ENCODE measurements at regions not wholly inside any gene's neighbourhood (a gene's known extent, or its start where the extent isn't known, plus 50 kb on each side); places are given as distances from the start of the nearest gene placed in this dataset.

DNA sequence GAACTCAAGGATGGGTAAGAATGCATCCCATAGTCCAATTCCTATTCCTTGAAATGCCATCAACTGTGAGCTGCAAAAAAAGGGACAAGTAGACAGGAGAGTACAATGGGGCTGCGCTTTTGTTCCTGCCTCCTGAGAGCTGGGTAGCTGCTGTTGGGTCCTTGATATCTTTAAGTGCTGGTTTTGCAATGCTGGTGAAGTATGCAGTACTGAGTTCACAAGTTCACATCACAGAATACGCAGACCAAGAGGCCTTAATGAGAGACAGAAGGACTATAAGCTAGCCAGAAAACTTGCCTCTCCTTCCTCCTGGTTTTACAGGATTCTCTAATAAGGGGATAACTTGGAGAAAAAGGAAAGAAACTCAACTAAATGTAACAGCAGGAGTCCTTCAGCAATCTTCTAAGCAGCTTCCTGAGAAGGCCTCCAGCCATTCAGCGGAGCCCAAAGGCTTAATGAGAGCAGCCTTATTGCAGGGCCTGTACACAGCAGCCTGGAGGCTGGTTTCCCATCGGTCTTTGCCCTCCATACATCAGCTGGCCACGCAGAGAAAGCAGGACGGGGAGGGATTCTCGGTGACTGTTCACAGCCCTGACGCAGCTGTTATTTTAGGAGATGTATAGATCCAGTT, 293.1 kb downstream of the CDCA7 start:
- DNase-seq (ENCODE audit: low read depth), result peak; percentile 87

DNA sequence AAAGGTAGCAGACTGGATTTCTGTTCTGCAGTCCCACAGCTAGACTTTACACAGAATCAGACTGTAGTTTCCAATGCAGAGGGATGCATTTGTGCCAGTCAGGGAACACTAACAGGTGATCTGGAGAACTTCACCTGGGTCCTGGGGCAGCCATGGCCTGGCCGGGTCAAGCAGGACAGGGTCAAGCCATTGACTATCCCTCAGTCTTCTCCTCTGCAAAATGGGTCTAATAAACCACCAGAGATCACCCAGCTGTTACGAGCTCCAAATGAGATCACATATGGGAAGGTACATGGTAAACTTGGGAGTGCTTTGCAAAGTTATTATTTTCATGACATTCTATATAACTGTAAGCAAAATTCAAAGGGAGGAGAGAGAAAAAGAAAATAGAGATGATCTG, 294.1 kb downstream of the CDCA7 start:
- no peak for DNase-seq (ENCODE audit: low read depth)

DNA sequence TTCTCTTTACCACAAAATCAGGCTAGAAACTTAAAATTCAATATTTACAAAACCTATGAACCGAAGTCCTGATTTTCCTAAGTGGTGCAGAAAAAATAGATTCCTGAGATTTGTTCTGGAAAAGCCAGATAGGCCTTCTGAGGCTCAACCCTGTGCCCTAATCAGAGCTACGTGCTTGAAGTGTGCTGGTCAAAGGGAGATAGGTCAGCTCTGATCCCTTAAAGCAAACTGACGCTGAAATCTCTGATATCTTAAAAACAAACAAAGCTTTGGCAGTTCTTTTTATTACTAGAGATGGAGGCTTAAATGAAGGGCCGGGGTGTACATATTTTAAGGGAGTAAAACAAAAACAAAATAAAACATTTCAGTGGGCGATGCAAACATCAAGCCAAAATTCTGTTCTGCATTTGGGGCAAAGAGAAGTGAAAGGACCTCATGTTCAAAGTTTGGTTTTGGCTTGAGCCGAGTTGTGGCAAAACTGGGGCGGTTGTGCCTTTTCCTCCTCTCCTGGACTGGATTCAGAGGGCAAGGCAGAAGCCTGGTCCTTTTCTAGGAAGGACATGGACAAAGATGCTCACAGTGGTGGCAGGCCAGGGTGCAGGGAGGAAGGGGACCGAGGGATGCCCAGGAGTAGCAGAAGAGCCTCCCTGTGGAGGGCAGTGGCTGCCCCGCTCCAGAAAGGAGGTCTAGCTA, 295.0 kb downstream of the CDCA7 start:
- no peak for DNase-seq (ENCODE audit: low read depth)

DNA sequence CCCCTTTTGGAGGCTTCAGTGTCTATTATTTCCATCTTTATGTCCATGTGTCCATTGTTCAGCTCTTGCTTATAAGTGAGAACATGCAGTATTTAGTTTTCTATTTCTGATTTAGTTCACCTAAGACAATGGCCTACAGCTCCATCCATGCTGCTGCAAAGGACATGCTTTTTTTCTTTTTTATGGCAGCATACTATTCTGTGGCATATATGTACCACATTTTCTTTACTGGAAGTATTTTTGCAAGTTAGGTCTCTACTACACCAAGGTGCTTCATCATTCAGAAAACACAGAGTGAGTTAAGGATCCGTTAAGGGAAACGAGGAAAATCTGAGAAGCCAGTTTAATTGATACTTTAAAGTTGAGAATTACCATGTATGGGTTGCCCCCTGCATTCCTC, 297.2 kb downstream of the CDCA7 start:
- DNase-seq (ENCODE audit: low read depth), result no peak

DNA sequence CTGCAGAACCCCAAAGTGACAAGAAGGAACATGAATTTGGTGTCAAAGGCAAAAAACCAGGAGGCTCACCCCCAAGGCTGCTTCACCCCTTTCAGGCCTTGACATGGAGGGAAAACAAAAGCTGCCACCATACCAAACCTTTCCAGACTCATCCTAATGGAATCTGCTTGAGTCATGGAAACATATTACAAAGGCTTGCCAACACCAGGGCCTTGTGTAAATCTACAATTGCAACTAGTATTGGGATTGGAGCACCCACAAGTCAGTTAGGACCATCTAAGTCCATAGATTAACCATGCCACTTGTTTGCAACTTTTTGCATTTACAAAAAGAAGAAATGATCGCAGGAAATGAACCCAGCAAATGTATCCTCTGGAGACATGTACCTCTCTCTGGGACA, 297.6 kb downstream of the CDCA7 start:
- DNase-seq (ENCODE audit: low read depth), result peak; percentile 90

DNA sequence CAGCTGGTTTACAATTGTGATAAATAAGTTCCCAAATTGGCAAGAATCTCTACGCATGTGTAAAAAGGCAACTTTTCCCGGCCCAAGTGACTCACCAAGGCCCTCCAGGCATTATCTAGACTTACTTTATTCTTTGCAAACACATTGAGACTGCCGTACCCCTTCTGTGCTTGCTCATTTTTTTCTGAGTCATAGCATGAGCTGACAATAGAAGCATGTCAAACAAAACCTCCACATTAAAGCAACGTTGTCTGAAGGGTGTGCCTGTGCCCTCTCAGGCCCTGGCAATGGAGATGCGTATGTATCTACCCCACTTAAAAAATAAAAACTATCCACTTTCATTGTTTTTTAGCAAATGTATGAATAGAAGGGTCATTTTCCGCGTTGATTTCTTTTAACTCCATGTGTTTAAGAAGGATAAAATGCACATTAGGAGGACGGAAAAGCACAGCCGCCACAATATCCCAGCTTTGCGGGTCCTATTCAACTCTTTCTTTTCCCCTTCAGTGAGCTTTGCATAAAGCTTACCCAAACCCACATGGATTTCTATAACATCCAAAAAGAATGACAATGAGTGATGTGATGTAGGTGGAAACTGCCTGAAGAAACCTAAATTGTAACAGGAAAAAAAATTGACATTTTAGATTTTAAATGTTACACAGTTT, 298.2 kb downstream of the CDCA7 start:
- DNase-seq (ENCODE audit: low read depth), result peak; percentile 96

DNA sequence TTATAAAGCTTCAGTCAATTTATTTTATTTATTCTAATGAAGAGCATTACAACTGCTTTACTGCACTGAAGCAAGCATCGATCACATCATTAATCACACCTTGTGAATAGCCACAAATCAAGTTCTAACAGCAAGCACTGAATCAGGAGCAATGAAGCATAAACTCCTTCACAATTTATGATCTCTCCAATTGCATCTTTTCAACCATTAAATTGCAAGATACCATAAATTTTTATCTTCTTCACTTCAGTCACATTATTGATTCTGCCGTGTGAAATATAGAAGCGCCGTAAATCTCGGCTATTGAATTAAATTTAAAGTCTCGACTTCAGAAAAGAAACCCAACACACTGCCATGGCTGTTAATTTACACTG, 298.7 kb downstream of the CDCA7 start:
- no peak for DNase-seq (ENCODE audit: low read depth)

DNA sequence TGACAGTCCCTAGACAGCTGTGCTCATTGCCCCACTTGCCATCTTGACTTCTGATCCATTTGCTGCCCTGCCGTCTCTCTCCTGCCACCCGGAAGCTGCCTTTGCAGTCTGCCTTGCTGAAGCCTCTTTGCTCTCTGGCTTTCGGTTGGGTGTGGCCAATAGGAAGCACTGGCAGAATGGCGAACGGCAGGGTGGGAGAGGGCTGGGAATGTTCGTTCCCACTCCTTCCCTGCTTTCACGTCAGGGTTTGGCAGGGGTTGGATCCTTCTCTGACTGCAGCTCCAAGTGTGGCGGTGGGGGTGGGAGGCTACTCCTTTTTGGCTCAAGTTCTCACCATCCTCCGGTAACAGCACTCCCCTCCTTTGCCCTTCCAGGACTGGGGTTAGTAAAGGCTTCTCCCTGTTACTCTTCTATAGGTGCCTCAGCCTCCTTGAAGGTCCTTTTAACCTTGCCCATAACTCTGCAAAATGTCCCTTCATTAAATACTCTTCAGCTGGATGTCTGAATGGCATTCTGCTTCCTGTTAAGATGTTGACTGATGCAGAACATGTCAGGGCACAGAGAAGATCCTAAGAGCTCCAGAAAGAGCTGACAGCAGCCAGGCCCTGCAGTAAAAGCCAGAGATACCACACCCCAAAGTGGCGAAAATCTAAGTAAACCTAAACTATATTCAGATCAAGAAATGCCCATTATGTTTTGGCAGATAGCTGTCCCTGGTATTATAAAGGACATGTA, 299.7 kb downstream of the CDCA7 start:
- no peak for DNase-seq (ENCODE audit: low read depth)

DNA sequence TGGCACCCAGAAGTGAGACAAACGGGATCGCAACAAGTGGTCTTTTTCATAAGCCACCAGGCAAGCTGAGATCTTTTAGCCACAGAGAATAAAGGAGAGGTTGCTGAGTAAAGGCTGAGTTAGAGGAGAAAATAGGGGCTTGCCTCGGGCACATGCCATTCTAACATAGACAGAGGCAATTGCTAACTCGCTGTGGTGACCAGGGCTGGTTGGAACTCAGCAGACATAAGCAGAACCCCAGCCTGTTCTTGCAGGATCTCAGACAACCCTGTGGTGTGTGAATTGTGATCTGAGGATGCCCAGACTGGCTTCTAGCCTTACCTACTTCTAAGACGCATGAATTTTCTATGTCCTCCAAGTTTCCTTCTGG, 300.2 kb downstream of the CDCA7 start:
- DNase-seq (ENCODE audit: low read depth), result no peak

DNA sequence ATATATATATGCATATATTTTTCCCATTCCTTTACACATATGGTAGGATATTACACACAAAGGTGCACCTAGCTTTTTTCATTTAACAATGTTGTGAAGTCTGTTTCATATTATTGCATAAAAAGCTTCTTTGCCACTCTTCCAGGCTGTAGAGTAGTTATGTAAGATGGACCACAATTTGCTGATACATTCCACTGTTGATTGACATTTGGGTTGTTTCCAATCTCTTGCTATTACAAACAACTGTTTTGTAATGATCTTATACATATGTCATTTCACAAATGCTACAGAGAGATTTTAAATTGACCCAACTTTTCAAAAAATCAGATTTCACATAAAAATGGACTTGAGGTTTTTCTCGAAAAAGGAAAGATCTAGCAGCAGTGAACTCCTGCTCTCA, 301.4 kb downstream of the CDCA7 start:
- DNase-seq (ENCODE audit: low read depth), result peak; percentile 76

DNA sequence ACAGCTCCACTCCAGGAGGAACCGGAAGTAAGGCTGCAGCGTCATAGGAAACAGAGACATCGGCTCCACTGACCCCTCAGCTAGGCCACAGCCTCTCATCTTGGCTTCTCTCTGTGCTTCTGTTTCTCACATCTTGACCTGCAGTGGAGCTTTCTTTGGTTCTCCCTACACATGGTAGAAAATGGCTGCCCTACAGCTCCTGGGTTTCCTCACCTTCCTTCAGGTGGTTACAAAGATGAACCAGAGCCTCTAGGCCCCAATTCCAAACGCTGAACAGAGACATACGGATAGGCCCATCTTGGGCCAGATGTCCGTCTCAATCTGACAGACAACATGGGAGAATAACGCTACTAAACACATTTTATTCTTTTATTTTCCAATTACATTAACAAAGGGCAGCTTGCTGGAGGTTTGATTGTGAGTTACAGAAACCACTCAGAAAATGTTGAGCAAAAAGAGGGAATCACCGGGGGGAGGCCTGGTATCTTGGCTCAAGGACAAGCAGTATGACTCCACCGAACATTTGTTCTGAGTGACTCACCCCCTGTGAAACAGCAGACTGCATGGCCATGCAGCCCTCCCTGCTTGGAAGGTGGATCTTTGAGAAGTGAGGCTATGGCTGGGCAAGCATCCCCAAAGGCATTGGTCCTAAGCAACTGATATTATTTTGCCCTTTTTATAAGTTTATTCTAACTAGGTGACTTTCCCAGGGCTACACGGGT, 303.5 kb downstream of the CDCA7 start:
- peak; percentile 97 for DNase-seq (ENCODE audit: low read depth)

DNA sequence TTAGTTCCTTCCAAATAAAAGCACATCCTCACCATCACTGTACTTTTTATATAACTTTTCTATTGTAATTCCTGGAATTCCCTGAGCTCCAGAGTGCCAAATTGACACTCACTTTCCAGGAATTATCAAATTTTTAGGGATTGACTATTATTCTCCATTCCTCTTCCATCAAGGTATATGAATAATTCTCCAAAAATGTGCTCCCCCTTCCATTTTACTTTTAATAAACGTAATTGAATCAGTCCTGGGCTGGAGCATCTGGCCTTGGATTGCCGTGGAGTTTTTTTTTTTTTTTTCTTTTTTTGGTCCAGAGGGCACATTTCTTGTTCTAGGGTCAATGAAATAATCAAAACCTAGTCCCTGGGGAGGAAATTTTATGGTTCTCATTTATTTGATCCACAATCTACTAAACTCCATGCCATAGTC, 304.3 kb downstream of the CDCA7 start:
- no peak for DNase-seq (ENCODE audit: low read depth)

DNA sequence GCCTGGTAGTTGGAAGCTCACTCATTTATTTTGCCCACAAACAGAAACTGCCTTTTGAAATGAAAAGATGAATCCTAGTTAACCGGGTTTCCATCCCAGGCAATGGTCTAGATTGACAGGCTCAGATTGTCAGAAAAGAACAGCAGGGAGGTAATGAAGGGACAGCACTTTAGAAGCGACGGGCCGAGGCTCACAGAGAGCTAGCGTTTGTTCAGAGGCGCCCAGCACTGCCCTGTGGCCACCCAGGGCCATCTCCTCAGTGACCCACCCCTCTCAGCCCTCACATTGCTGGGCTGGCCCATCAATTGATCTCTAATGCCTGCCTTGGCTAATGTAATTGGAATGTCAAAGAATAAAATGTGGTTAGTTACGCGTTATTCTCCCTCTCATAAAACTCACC, 304.8 kb downstream of the CDCA7 start:
- no peak for DNase-seq (ENCODE audit: low read depth)

DNA sequence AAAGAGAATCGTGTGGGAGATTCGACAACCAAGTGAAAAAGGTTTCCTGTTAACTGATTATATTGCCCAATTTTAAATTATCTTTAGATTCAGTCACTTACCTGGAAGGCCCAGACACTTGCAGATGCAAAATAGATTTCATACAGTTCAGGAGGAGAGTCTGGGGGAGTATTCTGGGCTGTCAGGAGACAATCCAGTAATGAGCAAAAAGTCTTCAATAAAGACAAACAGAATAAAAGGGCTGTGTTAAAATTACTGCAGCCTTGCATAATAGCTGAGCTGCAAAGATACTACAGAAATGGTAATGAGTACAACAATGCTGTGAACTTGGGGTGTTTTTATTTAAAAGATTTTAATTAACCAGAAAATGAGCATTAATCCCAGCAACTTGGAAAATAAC, 303.6 kb downstream of the SP3 start:
- DNase-seq (ENCODE audit: low read depth), result no peak

DNA sequence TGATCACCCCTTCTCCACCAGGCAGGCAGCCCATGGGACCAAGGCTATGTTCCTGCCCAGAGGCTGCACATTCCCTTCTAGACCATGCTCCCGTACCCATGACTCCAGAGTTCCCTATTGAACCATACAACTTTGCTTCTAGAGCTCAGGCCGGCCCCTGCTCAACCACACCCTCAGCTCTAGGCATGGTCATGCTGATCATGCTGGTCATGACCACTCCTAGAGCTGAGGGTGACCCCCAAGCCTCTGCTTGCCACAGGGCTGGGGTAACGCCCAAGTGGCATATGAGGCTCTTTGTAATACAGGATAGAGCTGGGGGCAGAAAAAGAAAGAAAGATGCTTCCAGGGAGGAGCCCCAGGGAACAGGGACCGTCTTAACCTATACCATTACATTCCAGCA, 301.8 kb downstream of the SP3 start:
- no peak for DNase-seq (ENCODE audit: low read depth)

DNA sequence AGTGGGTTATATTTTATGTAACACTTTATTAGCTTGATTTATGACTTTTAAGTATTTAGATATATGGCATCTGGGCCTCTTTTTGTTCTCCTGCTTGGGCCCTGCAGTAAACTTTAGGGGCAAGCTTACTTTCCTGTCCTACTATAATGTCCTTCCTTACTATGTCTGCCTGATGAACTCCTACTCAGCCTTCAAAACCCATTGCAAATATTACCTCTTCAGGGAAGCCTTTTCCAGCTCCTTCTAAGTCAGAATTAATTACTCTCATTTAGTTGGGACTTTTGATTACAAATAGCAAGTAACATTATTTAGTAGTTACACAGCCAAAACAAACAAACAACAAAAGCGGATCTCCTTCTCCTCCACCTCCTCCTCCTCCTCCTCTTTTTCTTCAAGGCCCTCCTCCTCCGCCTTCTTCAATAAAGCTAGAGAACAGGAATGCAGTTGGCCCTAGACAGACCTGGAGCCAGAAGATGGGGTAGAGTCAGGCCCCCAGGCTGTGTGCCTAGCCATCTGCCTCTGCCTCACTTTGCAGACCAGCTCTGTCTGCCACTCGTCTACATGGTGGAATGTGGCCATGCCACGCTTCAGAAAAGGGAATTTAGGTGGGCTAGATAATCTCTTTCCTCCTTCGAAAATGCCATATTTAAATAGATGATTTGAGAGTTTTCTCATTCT, 301.2 kb downstream of the SP3 start:
- no peak for DNase-seq (ENCODE audit: low read depth)

DNA sequence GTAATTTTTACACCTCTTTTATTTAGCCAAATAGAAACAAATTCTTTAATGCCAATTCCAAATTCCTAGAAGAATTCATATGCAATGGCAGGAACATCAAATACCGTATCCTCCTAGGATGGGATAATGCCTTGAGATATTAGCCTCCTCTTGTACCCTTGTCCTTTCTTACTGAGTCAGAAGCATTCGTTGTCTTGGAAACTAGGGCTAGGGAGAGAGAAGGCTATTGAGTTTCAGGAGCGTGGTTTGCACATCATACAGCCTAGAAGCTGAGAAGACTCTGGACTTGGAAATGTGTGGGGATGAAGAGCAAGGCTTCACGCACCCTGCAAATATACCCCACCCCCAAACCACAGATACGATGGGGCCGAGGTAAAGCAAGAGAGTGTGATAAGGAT, 300.7 kb downstream of the SP3 start:
- DNase-seq (ENCODE audit: low read depth), result no peak

DNA sequence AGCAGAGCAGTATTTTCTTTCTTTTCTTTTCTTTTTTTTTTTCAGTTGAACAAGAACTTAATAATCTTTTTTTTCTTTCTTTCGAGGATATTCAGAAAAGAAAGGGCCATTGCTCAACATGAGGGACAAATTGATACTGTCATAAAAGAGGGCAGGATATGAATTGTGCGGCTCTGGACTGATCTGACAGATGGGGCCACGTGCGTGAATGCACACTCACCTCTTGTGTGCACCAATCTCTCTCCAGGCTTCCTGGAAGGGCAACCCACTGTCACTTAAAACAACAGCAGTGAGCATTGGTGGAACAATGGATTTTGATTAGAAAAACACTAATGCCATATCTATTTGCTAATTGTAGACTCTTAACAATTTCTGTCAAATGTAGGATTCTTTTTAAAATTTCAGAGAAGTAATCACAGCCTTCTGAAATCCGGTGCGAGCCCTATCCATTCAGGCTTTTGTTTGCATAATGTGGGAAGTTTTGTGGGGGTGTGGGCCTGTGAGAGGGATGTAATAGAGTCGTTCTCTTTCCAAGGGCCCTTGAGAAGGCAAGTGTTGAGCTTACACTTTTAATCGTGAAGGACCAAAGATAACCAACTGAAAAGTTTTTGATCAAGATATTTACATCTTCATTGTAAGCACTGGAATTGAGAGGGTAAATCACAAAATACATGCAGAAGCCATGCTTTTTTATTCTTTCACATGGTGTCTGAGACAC, 298.8 kb downstream of the SP3 start:
- DNase-seq (ENCODE audit: low read depth), result no peak

DNA sequence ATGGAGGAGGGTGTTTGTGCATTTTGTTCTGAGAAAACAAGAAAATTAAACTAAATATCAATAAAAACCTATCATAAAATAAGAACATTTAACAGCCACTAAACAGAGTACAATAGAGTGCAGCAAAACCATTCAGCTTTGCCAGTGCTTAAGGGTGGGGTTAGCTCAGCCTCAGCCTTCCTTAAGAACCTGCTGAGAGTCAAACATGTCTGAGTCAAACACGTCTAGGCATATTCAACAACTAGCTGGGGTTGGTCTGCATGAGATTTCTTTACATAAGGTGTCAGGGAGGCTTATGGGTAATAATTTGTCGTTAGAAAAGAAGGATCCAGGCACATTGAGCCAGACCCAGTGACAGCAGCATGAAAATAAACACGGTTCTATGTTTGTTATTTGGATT, 298.2 kb downstream of the SP3 start:
- DNase-seq (ENCODE audit: low read depth), result no peak

DNA sequence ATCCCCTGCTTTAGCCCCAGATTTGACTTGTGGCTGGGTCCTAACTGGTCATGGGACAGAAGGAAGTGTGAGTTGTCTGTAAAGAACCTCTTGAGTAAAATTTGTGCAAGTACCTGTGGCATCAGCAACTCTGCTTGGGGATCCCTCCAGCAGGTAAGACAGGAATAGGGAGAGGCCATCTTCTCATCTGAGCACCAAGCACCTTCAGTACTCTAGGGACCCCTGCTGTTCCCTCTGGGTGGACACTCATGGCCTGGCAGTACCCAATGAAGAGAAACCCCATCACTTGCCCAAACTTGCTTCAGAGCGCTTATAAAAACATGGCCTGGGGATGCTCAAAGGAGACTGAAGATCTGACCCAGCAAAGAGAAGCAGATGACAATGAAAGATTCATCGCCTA, 297.8 kb downstream of the SP3 start:
- no peak for DNase-seq (ENCODE audit: low read depth)

DNA sequence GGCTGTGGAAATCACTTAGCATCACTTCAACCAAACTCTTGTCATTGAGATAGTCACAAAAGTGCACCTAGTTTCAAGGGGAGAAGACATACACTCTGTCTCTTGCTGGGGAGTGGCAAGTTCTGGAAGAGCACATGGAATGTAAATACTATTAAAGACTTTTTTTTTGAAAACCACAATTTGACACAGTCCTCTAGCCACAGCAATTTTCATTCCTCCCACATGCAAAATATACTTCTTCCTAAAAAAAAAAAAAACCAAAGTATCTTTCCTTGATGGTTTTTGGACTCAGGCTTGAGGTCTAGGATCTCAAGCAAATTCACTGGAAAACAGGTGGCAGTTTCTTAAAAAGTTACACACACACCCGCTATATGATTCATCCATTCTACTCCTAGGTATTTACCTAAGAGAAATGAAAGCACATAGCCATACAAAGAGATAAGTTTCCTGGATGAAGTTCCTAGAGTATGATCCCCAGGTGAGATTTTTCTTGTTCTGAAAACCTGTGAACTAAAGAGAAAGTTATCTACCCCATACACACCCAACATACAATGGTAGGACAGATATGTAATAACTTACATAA, 295.8 kb downstream of the SP3 start:
- no peak for DNase-seq (ENCODE audit: low read depth)

All from iris pigment epithelial cell (primary cell).